ENCODE measurements at regions not wholly inside any gene's neighbourhood (a gene's known extent, or its start where the extent isn't known, plus 50 kb on each side); places are given as distances from the start of the nearest gene placed in this dataset.

DNA sequence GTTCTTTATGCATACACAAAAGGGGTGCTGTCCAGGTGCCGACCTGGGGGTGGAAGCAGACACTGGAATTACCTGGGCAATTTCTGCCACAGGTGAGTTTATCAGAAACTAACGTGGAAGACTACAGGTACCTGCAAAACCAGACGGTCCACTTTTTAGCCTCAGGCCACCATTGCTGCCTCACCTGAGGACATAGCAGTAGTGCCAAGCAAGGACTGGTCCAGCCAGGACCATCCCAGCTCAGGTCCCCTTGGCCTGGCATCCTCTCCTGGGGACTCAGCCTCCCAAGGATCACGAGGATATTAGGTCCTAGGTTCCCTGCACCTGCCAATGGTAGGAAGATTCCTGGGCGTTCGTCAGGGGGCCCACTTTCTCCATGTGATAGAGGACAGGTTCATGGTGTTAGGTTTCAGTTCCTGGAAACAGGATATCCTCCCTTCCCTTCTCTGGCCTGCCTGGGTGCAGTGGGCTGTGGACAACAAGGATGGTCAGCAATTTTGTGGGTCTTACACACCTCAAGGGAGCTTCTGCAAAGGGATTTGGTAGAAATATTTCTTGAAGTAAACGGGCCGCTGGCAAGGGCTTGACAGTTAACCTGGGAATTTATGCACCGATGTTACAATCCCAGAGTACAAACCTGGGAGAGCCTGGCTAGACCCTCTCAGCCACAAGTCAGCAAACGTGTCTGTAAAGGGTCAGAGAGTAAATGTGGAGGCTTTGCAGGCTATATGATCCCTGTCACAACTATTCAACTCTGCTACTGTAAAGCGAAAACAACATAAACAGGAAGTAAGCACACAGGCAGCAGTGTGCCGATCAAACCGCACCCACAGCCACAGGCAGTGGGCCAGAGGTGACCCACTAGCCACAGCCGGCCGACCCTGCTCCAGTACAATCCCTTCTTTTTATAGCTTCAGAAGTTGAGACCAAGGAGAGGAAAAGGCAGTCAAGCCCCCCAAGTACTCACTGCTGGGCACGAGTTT is 71.4 kb upstream of the RAB4A start:
- no peak for DNase-seq (ENCODE audit: low read depth)

DNA sequence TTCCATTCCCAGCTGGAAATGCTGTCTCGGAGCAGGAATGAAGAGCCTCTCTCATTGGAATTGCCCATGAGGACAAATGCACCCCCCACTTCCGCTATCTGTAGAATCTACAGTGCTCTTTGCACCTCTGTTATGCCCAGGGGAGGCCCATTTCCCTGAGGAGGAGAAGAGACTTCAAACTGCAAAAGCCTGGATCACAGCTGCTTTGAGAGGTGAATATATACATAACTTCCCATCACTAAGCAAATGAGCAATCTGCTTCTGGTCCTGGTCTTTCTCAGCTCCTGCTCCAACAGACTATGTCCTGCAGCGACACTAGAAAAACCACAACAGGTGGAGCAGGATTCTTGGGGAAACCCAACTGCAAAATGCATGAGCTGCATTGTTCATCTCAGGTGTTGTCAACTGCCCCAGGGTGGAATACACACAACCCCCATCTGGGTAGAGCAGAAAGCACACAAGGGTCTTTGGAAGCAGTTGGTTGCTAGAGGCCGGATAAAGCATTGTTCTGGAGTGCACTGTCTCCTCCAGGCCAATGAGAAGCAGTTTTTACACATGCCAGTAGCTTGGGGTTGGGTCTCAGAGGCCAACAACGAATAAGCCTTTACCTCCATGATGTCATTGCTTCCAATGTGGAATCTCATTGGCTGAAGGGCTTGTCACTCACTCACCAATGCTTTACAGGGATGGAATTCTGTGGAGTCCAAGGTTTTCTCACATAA is 67.7 kb upstream of the RAB4A start:
- DNase-seq (ENCODE audit: low read depth) = no peak
- TF ChIP-seq, protein P1, sequence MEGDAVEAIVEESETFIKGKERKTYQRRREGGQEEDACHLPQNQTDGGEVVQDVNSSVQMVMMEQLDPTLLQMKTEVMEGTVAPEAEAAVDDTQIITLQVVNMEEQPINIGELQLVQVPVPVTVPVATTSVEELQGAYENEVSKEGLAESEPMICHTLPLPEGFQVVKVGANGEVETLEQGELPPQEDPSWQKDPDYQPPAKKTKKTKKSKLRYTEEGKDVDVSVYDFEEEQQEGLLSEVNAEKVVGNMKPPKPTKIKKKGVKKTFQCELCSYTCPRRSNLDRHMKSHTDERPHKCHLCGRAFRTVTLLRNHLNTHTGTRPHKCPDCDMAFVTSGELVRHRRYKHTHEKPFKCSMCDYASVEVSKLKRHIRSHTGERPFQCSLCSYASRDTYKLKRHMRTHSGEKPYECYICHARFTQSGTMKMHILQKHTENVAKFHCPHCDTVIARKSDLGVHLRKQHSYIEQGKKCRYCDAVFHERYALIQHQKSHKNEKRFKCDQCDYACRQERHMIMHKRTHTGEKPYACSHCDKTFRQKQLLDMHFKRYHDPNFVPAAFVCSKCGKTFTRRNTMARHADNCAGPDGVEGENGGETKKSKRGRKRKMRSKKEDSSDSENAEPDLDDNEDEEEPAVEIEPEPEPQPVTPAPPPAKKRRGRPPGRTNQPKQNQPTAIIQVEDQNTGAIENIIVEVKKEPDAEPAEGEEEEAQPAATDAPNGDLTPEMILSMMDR (conservative IDR thresholded peaks at IDR 0.05; ENCODE audit: low read depth, low read length) = no peak
- H3K4me3 ChIP-seq (ENCODE audit: low read depth, low read length) = no peak overlapping the region

More for the DNA sequence above, 71.4 kb upstream of the RAB4A start:
- H3K4me3 ChIP-seq (ENCODE audit: low read depth, low read length) = peak overlapping the region; percentile 4
- TF ChIP-seq, protein P1 (conservative IDR thresholded peaks at IDR 0.05; ENCODE audit: low read depth, low read length) = no peak

DNA sequence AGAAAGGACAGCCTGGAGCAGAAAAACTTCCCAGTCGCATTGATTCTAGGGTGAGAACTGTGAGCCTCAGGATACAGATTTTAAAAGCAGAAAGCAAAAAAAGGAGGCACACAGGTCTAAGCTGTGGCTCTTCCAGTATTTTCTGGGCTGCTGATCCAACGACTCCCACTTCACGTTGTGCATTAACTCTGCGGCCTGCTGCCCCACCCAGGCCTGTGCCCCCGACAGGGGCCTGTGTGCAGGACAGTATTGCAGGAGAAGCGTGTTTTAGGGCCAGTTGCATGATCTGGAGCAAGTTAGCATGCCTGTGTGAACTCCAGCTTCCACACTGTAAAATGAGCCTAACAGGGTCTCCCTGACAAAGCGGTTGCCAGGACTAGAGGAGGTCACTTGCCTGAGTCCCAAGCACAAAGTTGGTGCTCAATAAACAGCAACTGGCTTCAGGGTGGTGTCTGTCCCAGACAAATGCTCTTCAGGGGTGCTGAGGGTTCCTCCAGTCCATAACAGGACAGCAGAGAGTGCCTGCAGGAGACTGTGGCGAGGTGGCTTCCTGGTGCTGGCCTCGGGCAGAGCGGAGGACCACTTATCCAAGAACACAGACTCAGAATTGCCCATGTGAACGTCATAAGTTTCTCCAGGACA is 66.8 kb upstream of the RAB4A start:
- TF ChIP-seq, protein P1 (conservative IDR thresholded peaks at IDR 0.05; ENCODE audit: low read depth, low read length) = no peak
- no peak overlapping the region for H3K4me3 ChIP-seq (ENCODE audit: low read depth, low read length)
- no peak for DNase-seq (ENCODE audit: low read depth)

DNA sequence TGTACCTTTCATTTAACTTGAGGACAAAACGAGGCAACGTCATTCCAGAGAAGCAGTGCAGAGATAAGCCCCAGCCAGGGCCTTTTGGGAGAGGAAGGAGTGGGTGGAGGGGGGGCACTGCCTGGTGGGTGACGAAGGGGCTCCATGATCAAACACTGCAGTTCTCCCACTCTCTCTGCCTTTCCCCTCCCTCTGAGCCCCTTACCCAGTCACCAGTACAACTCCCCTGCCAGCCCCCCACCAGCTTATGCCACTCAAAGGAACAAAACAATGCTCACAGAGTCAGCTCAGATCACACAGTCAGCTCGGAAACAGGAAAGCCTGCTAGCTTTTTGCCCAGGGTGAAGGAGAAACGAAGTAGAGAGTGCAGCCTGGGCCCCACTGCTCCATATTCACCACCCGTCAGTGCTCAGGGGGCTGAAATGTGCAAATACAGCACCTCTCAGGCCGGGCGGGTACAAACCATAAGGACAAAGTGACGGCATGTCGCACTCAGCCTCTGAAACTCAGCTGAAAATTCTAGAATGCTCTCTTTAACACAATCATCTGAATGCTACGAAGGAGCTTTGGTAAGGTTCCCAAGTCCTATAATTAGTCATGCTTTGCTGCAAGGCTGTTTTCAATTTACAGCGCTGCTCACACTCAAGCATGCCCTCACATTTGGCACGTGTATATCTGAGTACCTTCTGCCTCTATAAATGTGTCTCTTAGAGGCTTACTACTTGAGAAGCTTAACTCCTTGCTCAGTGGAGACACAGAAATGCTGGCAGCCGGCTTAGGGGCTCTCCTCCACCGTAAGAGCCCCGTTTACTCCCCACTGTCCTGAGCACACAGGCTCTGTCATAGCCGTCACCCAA is 65.8 kb upstream of the RAB4A start:
- DNase-seq (ENCODE audit: low read depth) = no peak
- H3K4me3 ChIP-seq (ENCODE audit: low read depth, low read length) = no peak overlapping the region
- TF ChIP-seq, protein P1 (conservative IDR thresholded peaks at IDR 0.05; ENCODE audit: low read depth, low read length) = no peak

DNA sequence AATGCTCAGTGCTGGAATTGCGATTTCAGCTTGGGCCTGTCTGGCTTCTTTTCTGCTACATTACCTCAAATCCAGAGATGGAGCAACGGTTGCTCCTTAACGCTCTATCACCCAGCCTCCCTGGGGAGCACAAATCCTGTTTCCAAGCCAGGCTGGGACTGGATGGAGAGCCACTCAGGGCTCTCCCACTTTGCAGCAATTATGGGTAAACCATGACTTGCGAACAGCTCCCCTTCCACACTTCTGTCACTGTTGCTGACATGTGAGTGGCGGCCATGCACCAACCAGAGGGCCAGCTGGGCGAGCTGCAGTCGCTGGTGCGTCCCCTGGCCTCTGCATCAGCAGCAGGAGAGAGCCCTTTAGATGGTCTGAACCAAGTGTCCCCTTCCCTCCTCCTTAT is 65.1 kb upstream of the RAB4A start:
- TF ChIP-seq, protein P1 (conservative IDR thresholded peaks at IDR 0.05; ENCODE audit: low read depth, low read length) = no peak
- DNase-seq (ENCODE audit: low read depth) = no peak
- H3K4me3 ChIP-seq (ENCODE audit: low read depth, low read length) = no peak overlapping the region

DNA sequence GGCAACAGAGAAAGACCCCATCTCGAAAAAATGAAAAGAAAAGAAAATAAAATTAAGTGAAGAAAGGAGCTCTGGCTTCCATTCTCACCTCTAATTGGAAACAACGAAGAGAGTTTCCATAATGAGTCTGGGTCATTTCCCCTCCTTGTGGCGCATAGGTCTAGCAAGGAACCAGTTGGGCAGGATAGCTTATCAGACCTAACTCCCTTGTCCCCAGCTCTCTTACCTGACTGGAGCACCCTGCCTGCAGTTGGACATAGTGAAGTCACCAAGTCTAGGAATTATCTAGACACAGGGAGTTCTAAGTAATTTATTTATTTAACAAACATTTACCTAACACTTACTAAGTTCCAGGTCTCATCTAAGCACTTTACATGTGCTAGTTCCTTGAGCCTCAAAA is 63.0 kb upstream of the RAB4A start:
- no peak overlapping the region for H3K4me3 ChIP-seq (ENCODE audit: low read depth, low read length)
- no peak for DNase-seq (ENCODE audit: low read depth)
- TF ChIP-seq, protein P1 (conservative IDR thresholded peaks at IDR 0.05; ENCODE audit: low read depth, low read length) = no peak
